ENCODE measurements at regions not wholly inside any gene's neighbourhood (a gene's known extent, or its start where the extent isn't known, plus 50 kb on each side); places are given as distances from the start of the nearest gene placed in this dataset.

DNA sequence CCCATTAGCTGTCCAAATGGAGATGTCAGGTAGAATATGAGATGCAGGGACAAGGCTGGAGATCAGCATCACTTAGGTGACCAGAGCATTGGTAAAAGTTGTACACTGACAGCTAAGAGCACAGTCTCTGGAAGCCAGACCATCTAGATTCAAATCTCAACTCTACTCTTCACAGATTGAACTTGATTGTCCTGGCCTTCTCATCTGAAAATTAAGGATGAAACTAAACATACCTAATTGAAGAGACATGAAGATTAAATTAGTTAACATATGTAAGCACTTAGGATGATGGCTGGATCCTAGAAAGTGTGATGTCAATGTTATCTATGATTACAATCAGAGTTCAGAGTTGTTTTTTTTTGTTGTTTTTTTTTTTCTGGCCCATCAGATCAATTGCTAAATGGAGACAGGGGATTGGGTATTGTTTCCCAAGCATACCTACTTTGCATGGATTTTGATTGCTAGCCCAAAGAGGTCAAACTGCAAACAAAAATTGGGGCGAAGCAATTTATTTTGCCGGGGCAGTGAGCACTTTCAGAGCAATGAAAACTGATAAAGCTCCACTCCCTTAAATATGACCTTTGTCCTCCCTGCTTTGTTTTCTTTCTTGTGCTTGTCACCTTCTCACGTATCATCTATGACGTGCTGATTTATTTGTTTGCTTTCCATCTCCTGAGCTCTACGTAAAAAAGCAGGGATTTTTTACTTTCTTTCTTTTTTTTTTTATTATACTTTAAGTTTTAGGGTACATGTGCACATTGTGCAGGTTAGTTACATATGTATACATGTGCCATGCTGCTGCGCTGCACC, 217.6 kb upstream of the CPHXL start:
- TF ChIP-seq, protein P1, sequence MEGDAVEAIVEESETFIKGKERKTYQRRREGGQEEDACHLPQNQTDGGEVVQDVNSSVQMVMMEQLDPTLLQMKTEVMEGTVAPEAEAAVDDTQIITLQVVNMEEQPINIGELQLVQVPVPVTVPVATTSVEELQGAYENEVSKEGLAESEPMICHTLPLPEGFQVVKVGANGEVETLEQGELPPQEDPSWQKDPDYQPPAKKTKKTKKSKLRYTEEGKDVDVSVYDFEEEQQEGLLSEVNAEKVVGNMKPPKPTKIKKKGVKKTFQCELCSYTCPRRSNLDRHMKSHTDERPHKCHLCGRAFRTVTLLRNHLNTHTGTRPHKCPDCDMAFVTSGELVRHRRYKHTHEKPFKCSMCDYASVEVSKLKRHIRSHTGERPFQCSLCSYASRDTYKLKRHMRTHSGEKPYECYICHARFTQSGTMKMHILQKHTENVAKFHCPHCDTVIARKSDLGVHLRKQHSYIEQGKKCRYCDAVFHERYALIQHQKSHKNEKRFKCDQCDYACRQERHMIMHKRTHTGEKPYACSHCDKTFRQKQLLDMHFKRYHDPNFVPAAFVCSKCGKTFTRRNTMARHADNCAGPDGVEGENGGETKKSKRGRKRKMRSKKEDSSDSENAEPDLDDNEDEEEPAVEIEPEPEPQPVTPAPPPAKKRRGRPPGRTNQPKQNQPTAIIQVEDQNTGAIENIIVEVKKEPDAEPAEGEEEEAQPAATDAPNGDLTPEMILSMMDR (conservative IDR thresholded peaks at IDR 0.05; ENCODE audit: low read length): no peak
- no peak for TF ChIP-seq EZH2phosphoT487 (IDR thresholded peaks at IDR 0.05; ENCODE audit: borderline replicate concordance, low read depth, low read length)
